HFF-Myc (cell line): ENCODE measurements at regions not wholly inside any gene's neighbourhood (a gene's known extent, or its start where the extent isn't known, plus 50 kb on each side); places are given as distances from the start of the nearest gene placed in this dataset.

Experiments
- DNase-seq: peaks from one replicate; pipeline ENCODE4 v3.0.0-alpha.2; 2011; ENCODE audit warnings: low read depth; ENCODE audit errors: extremely low read depth
- H3K4me3 ChIP-seq: replicated peaks from 2 replicates; pipeline ENCODE4 v1.5.1; 2011; ENCODE audit warnings: low read depth, mild to moderate bottlenecking, control low read depth, low read length
- TF ChIP-seq, protein P1 (sequence below): IDR thresholded peaks from 2 replicates; pipeline ENCODE4 v1.5.1; 2012; ENCODE audit warnings: mild to moderate bottlenecking, low read depth, low read length, control low read depth; ENCODE audit errors: missing control alignments

DNA sequence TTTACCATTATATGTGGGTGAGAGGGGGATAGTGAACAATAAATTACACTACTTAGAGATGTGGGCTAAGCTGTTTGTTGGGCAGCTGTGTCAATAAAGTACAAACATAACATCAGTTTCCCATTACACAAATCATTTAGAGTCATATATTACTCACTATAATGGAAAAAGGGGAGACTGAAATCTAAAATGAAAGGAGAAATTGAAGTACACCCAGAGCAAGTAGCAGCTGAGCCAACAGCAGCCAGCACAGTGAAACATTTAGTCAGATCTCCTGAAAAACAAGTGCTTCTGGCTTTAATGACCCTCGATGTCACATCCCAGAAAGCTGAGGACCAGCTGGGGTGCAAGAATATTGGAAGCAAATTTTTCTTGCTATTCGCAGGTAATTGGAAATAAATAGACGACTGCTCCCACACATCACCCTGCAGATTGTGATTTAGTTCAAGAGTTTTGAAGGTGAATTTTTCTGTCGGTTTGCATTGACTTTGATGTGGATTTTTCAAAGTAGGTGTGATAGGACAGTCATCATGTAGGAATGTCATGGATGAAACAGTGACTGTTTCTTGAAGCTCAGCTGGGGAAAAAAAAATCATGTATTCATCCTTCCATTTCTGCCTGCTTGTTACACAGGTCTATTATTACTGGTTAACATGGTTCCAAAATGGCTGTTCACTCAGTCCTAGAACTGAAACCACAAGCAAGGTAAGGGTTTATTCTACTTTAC, 1607.3 kb upstream of the CELF4 start:
- DNase-seq, result no peak
- TF ChIP-seq, protein P1, sequence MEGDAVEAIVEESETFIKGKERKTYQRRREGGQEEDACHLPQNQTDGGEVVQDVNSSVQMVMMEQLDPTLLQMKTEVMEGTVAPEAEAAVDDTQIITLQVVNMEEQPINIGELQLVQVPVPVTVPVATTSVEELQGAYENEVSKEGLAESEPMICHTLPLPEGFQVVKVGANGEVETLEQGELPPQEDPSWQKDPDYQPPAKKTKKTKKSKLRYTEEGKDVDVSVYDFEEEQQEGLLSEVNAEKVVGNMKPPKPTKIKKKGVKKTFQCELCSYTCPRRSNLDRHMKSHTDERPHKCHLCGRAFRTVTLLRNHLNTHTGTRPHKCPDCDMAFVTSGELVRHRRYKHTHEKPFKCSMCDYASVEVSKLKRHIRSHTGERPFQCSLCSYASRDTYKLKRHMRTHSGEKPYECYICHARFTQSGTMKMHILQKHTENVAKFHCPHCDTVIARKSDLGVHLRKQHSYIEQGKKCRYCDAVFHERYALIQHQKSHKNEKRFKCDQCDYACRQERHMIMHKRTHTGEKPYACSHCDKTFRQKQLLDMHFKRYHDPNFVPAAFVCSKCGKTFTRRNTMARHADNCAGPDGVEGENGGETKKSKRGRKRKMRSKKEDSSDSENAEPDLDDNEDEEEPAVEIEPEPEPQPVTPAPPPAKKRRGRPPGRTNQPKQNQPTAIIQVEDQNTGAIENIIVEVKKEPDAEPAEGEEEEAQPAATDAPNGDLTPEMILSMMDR, result no peak
- H3K4me3 ChIP-seq, result no peak overlapping the region

DNA sequence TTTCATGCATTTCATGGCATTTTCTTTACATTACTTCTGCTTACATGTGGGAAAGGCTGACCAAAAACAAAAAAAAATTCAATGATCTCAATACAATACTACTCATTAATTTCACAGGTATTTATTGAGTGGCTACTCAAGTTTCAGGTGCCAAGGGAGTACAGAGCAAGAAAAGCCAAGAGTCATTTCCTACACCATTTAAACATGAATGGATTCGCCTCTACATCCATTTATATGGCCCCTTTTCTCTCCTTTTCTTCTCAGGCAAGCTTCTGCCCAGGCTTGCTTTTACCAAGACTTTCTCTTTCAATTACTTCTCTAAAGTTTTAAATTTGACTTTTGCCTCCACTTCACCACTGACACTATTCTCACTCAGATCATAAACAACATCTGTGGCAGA, 1603.1 kb upstream of the CELF4 start:
- TF ChIP-seq, protein P1, result no peak
- DNase-seq, result no peak
- H3K4me3 ChIP-seq, result no peak overlapping the region

DNA sequence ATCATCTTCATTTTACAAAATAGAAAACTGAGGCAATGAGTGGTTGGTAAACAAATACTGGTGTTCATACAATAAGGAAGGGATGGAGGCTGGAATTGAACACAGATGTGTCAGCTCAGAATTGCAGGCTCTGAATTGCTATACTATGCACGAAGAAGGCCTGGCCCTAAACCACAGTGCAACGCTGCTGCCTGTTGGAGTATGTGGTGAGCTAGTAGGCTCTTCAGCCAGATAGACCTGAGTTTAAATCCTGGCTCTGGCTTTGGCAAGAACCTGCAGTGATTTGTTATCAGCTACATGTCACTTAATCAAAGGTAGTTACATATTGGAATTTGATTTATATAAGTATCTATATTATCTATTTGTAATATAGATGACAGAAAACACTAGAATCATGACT, 1602.4 kb upstream of the CELF4 start:
- TF ChIP-seq, protein P1, result no peak
- H3K4me3 ChIP-seq, result no peak overlapping the region
- no peak for DNase-seq

DNA sequence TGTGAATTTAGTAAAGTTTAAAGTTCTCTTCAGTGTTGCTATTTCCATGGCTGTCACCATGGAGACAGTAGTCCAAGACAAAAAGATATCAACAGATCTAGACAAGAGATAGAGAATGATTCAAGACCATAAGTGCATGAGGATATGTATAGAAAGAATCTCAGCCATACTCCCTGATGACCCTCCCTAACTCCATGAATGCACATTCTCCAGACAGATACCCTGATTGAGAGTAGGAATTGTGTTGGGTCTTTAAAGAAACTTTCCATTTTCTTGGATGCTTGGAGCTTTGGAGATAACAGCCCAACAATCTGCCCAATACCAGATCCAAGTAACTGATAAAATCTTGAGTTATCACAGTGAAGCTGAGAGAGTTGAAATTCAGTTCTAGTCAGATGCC, 1601.2 kb upstream of the CELF4 start:
- TF ChIP-seq, protein P1, result no peak
- H3K4me3 ChIP-seq, result no peak overlapping the region
- no peak for DNase-seq

DNA sequence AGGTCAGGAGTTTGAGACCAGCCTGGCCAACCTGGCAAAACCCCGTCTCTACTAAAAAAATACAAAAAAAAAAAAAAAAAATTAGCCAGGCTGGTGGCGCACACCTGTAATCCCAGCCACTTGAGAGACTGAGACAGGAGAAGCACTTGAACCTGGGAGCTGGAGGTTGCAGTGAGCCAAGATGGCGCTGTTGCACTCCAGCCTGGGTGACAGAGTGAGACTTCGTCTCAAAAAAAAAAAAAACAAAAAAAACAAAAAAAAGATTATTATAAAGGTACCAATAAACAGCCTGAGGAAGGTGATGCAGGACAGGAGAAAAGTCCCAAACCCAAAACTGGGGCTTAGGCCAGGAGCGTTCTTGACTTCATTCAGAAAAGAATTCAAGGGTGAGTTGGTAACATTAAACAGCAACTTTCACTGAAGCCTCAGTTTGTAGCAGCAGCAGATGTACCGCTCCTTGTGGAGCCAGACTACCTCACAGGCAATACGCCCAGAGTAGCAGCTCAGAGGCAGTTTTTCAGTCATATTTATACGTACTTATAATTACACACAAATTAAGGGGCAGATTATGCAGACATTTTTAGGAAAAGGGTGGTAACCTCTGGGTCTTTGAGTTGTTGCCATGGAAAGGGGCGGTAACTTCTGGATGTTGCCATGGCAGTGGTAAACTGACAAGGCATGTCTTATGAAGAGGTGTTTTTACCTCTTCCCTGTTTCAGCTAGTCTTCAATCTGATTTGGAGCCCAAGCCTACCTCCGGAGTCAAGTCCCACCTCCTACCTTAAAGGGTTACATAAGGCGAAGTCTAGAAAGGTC, 1596.6 kb upstream of the CELF4 start:
- no peak overlapping the region for H3K4me3 ChIP-seq
- DNase-seq, result no peak
- TF ChIP-seq, protein P1, result no peak

DNA sequence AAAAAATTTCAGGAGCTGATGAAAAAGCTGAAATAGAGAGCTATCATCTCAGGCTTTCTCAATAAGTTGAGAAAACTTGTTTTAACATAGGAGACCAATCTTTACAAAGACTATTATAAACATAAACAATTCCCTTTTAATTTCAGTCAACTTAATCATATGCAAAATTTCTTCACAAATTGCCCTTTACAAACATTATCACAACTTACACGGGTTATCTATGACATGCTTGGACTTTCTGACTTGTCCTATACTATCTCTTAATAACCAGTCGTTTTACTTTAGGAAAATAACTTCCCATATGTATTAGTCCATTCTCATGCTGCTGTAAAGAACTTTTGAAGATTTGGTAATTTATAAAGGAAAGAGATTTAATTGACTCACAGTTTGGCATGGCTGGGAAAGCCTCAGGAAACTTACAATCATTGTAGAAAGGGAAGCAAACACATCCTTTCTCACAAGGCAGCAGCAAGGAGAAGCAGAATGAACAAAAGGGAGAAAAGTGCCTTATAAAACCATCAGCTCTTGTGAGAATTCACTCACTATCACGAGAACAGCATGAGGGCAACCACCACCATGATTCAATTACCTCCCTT, 1583.7 kb upstream of the CELF4 start:
- TF ChIP-seq, protein P1, result no peak
- H3K4me3 ChIP-seq, result no peak overlapping the region
- no peak for DNase-seq
